Esophagus squamous epithelium (tissue), 4 donors: ENCODE measurements at regions not wholly inside any gene's neighbourhood (a gene's known extent, or its start where the extent isn't known, plus 50 kb on each side); places are given as distances from the start of the nearest gene placed in this dataset.

ENCODE experiments used
- POLR2A ChIP-seq, 4 donors: fragments of 450-650 bp; IDR thresholded peaks; one replicate each; pipeline ENCODE4 v1.6.1; 2017; ENCODE audit warnings: antibody characterized with exemption in 4 of 4, mild to moderate bottlenecking in 4 of 4, moderate library complexity in 3 of 4
- TF ChIP-seq, protein P1 (sequence below), 6 experiments: fragments of 450-650 bp in 4 of 6; fragments of 200-600 bp in 2 of 6; sonication (generic) in 2 of 6; IDR thresholded peaks; one replicate each; pipeline ENCODE4 v1.5.1; 2016 to 2019; ENCODE audit warnings: antibody characterized with exemption in 6 of 6, mild to moderate bottlenecking in 4 of 6, moderate library complexity in 4 of 6

DNA sequence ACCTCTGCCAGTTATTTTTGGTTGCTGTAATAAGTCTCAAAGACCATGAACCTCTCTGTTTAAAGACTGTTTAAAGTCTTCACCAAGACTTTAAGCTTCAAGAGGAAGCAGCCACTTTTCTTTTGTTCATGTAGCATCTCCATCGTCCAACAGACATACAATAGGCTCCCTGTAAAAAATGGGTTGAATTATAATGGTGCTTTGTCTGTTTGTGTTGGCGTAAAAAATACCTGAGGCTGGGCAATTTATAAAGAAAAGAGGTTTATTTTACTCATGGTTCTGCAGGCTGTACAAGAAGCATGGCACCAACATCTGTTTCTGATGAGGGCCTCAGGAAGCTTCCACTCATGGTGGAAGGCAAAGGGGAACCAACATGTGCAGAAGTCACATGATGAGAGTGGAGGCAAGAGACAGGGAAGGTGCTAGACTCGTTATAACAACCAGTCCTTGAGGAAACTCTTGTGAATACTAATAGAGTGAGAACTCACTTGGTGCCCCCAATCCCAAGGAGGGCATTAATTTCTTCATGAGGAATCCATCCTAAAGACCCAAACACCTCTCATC, 126.3 kb upstream of the RPS23 start:
- TF ChIP-seq, protein P1, sequence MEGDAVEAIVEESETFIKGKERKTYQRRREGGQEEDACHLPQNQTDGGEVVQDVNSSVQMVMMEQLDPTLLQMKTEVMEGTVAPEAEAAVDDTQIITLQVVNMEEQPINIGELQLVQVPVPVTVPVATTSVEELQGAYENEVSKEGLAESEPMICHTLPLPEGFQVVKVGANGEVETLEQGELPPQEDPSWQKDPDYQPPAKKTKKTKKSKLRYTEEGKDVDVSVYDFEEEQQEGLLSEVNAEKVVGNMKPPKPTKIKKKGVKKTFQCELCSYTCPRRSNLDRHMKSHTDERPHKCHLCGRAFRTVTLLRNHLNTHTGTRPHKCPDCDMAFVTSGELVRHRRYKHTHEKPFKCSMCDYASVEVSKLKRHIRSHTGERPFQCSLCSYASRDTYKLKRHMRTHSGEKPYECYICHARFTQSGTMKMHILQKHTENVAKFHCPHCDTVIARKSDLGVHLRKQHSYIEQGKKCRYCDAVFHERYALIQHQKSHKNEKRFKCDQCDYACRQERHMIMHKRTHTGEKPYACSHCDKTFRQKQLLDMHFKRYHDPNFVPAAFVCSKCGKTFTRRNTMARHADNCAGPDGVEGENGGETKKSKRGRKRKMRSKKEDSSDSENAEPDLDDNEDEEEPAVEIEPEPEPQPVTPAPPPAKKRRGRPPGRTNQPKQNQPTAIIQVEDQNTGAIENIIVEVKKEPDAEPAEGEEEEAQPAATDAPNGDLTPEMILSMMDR (IDR thresholded peaks at IDR 0.05): no peak
- TF ChIP-seq POLR2A (IDR thresholded peaks at IDR 0.05): no peak
